ENCODE measurements at regions not wholly inside any gene's neighbourhood (a gene's known extent, or its start where the extent isn't known, plus 50 kb on each side); places are given as distances from the start of the nearest gene placed in this dataset.

DNA sequence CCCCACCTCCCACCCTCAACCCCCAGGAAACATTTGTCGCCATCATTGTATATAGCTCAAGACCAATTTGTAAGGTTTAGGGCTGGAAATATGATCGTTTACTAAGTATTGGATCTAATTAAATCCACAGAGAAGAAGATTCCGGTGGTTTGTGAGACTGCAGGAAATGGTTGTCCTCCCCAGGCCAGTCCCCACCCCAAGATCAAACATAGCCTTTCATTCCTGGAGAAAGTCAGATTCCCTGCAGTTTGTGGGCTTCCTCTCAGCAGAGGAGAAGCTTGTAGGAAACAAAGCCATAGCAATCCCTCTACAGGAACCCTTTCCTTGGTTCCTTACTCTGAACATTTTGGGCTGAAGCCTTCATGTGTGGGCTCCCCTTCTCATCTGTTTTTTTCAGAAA lies 79.2 kb upstream of the TBCA start:
- no peak for TF ChIP-seq CTCF (IDR thresholded peaks at IDR 0.05)
- no peak for TF ChIP-seq POLR2AphosphoS5 (IDR thresholded peaks at IDR 0.05; ENCODE audit: insufficient read depth in 1 of 2, low read depth in 1 of 2)

Measured in vagina (tissue), 2 donors.